SK-N-SH treated with all-trans-retinoic acid at 6 μM for 48 hours (cell line): ENCODE measurements at regions not wholly inside any gene's neighbourhood (a gene's known extent, or its start where the extent isn't known, plus 50 kb on each side); places are given as distances from the start of the nearest gene placed in this dataset.

Experiments
- RARB ChIP-seq: fragments of 250-450 bp; sonication (Bioruptor Pico); IDR thresholded peaks from 2 replicates; pipeline ENCODE4 v1.8.0; 2021; ENCODE audit warnings: mild to moderate bottlenecking, moderate library complexity
- SNAI2 ChIP-seq: fragments of 250-450 bp; sonication (Bioruptor Pico); IDR thresholded peaks from 2 replicates; pipeline ENCODE4 v1.5.0; 2020; ENCODE audit warnings: mild to moderate bottlenecking, moderate library complexity
- ZFP30 ChIP-seq: fragments of 450-650 bp; formaldehyde crosslinking; IDR thresholded peaks from 2 replicates; pipeline ENCODE4 v1.5.0; 2022; ENCODE audit warnings: mild to moderate bottlenecking, moderate library complexity
- ZNF565 ChIP-seq: fragments of 450-650 bp; formaldehyde crosslinking; conservative IDR thresholded peaks from 2 replicates; pipeline ENCODE4 v1.5.0; 2020; ENCODE audit warnings: low read depth, mild to moderate bottlenecking, moderate library complexity
- TF ChIP-seq, protein P1 (sequence below): fragments of 250-450 bp; sonication (Bioruptor Pico); IDR thresholded peaks from 2 replicates; pipeline ENCODE4 v1.8.0; 2020; ENCODE audit warnings: mild to moderate bottlenecking, moderate library complexity, borderline replicate concordance

DNA sequence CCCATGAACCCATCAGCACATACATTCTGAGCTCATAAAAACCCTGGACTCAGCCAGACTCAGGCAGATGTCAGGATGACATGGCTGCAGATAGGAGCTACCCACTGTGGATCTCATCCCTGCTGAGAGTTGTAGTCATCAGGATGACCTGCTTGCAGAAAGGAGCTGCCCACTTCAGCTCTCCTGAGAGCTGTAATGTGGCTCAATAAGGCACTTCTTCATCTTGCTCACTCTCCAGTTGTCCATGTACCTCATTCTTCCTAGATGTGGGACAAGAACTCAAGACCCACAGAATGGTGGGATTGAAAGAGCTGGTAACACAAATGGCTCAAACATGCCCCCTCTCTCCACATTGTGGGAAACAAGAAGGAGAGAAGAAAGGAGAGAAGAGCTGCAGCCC is 58.2 kb downstream of the SLITRK1 start:
- TF ChIP-seq SNAI2 (CRISPR knock-in tag) (no peak), ZNF565 (CRISPR knock-in tag) (no peak), ZFP30 (no peak), RARB (CRISPR knock-in tag) (no peak)
- TF ChIP-seq, protein P1, sequence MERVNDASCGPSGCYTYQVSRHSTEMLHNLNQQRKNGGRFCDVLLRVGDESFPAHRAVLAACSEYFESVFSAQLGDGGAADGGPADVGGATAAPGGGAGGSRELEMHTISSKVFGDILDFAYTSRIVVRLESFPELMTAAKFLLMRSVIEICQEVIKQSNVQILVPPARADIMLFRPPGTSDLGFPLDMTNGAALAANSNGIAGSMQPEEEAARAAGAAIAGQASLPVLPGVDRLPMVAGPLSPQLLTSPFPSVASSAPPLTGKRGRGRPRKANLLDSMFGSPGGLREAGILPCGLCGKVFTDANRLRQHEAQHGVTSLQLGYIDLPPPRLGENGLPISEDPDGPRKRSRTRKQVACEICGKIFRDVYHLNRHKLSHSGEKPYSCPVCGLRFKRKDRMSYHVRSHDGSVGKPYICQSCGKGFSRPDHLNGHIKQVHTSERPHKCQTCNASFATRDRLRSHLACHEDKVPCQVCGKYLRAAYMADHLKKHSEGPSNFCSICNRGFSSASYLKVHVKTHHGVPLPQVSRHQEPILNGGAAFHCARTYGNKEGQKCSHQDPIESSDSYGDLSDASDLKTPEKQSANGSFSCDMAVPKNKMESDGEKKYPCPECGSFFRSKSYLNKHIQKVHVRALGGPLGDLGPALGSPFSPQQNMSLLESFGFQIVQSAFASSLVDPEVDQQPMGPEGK, result no peak
